Neural crest cell (in vitro differentiated cells): ENCODE measurements at regions not wholly inside any gene's neighbourhood (a gene's known extent, or its start where the extent isn't known, plus 50 kb on each side); places are given as distances from the start of the nearest gene placed in this dataset.

Experiments used
- DNase-seq: peaks from one replicate; pipeline ENCODE4 v3.0.0; 2021; ENCODE audit warnings: low read depth, mixed read lengths, low spot score
- H3K27ac Mint-ChIP-seq: one replicate; pipeline ENCODE4 v1.8.0; 2021; ENCODE audit warnings: mild to moderate bottlenecking, mixed read lengths; ENCODE audit not compliant: unreplicated experiment
- H3K27me3 Mint-ChIP-seq: 2 replicates; pipeline ENCODE4 v1.8.0; 2021; ENCODE audit warnings: low read depth, mild to moderate bottlenecking, mixed read lengths
- H3K36me3 Mint-ChIP-seq: 2 replicates; pipeline ENCODE4 v1.8.0; 2021; ENCODE audit warnings: low read depth, mild to moderate bottlenecking, mixed read lengths
- H3K4me1 Mint-ChIP-seq: 2 replicates; pipeline ENCODE4 v1.8.0; 2021; ENCODE audit warnings: mixed read lengths
- H3K4me3 Mint-ChIP-seq: one replicate; pipeline ENCODE4 v1.8.0; 2021; ENCODE audit warnings: mild to moderate bottlenecking, mixed read lengths
- H3K9me3 Mint-ChIP-seq: 2 replicates; pipeline ENCODE4 v1.8.0; 2021; ENCODE audit warnings: mixed read lengths
- CTCF ChIP-seq: fragments of 200-600 bp; sonication (generic); conservative IDR thresholded peaks from 2 replicates; pipeline ENCODE4 v1.5.0; 2021; ENCODE audit warnings: antibody characterized with exemption, mild to moderate bottlenecking

GRCh38 chr12:19962192-19962591, 406.1 kb upstream of the PDE3A start:
- Mint-ChIP-seq H3K9me3 (no peaks in the 10 kb centered on the region), H3K36me3 (no peaks in the 10 kb centered on the region), H3K4me1 (peaks cover 5% of the 10 kb centered on the region), H3K4me3 (no peak overlapping the region), H3K27me3 (no peaks in the 10 kb centered on the region), H3K27ac (no peak overlapping the region)
- no peak for DNase-seq
- TF ChIP-seq CTCF = no peak

GRCh38 chr12:19963972-19964371, 404.4 kb upstream of the PDE3A start:
- no peak for TF ChIP-seq CTCF
- H3K4me1 Mint-ChIP-seq = peaks cover 12% of the 10 kb centered on the region
- no peak overlapping the region for H3K4me3 Mint-ChIP-seq
- no peak for DNase-seq
- H3K36me3 Mint-ChIP-seq = no peaks in the 10 kb centered on the region
- H3K9me3 Mint-ChIP-seq = no peaks in the 10 kb centered on the region
- no peaks in the 10 kb centered on the region for H3K27me3 Mint-ChIP-seq
- no peak overlapping the region for H3K27ac Mint-ChIP-seq

GRCh38 chr12:19964549-19964948, 403.8 kb upstream of the PDE3A start:
- Mint-ChIP-seq H3K4me3 (no peak overlapping the region), H3K36me3 (no peaks in the 10 kb centered on the region), H3K27ac (no peak overlapping the region), H3K9me3 (no peaks in the 10 kb centered on the region), H3K4me1 (peaks cover 15% of the 10 kb centered on the region), H3K27me3 (no peaks in the 10 kb centered on the region)
- TF ChIP-seq CTCF = no peak
- no peak for DNase-seq

- Mint-ChIP-seq H3K27ac (no peak overlapping the region), H3K36me3 (no peaks in the 10 kb centered on the region), H3K27me3 (no peaks in the 10 kb centered on the region), H3K4me1 (peaks cover 24% of the 10 kb centered on the region), H3K9me3 (no peaks in the 10 kb centered on the region), H3K4me3 (no peak overlapping the region)
- TF ChIP-seq CTCF = no peak
- no peak for DNase-seq
Measured at GRCh38 chr12:19965196-19966038, 402.9 kb upstream of the PDE3A start.

- no peak for TF ChIP-seq CTCF
- no peaks in the 10 kb centered on the region for H3K27me3 Mint-ChIP-seq
- peak overlapping the region; percentile 85 for H3K27ac Mint-ChIP-seq
- peaks cover 36% of the 10 kb centered on the region for H3K4me1 Mint-ChIP-seq
- DNase-seq = no peak
- no peaks in the 10 kb centered on the region for H3K9me3 Mint-ChIP-seq
- H3K36me3 Mint-ChIP-seq = no peaks in the 10 kb centered on the region
- H3K4me3 Mint-ChIP-seq = peak overlapping the region; percentile 4
Measured at GRCh38 chr12:19967001-19967400, 401.3 kb upstream of the PDE3A start.
